Panc1 (cell line): ENCODE measurements at regions not wholly inside any gene's neighbourhood (a gene's known extent, or its start where the extent isn't known, plus 50 kb on each side); places are given as distances from the start of the nearest gene placed in this dataset.

Source experiments
- ATAC-seq: fragments of 200-7000 bp; cut with Tn5 transposase; 2 replicates; pipeline ENCODE4 v1.9.1; 2020; ENCODE audit warnings: mild to moderate bottlenecking, moderate library complexity
- BruUV-seq: library from RNA; stranded (reverse); fragments of 400-500 nt; replicated peaks from 2 replicates; lab custom pipeline; 2021; lab: Mats Ljungman, UMichigan
- CTCF ChIA-PET: fragments of 300-600 bp; sonication (Branson Sonifier 250); formaldehyde crosslinking; loops from one replicate; lab custom pipeline; 2022; ENCODE audit warnings: antibody characterized with exemption; lab: Charles Lee
- POLR2A ChIA-PET: fragments of 300-600 bp; sonication (Branson Sonifier 250); formaldehyde crosslinking; loops from one replicate; lab custom pipeline; 2022; ENCODE audit warnings: antibody characterized with exemption; lab: Charles Lee
- DNase-seq: peaks from one replicate; pipeline ENCODE4 v3.0.0-alpha.2; 2010; ENCODE audit warnings: low read depth, low spot score
- H3K27ac ChIP-seq: 2 replicates; pipeline ENCODE4 v1.5.1; 2011; ENCODE audit warnings: mild to moderate bottlenecking, low read length, inconsistent platforms
- H3K27me3 ChIP-seq: fragments of 200-500 bp; sonication (Bioruptor generic); 2 replicates; pipeline ENCODE4 v1.6.0; 2014; ENCODE audit warnings: low read length, inconsistent platforms; ENCODE audit not compliant: control insufficient read depth, insufficient read depth
- H3K36me3 ChIP-seq: fragments of 200-500 bp; sonication (Bioruptor generic); 2 replicates; pipeline ENCODE4 v1.5.1; 2014; ENCODE audit warnings: inconsistent platforms, mild to moderate bottlenecking, low read length, moderate library complexity; ENCODE audit not compliant: control insufficient read depth, insufficient read depth
- H3K4me1 ChIP-seq: 2 replicates; pipeline ENCODE4 v1.5.1; 2011; ENCODE audit warnings: inconsistent platforms, mild to moderate bottlenecking, low read length, moderate library complexity; ENCODE audit not compliant: control insufficient read depth, insufficient read depth
- H3K4me3 ChIP-seq, 2 experiments: 2 replicates each; pipeline ENCODE4 v1.5.1; 2011 to 2012; ENCODE audit warnings: low read depth in 2 of 2, low read length in 2 of 2, mild to moderate bottlenecking in 2 of 2, inconsistent platforms in 1 of 2, moderate library complexity in 1 of 2
- H3K9me3 ChIP-seq: fragments of 200-500 bp; sonication (Bioruptor generic); 2 replicates; pipeline ENCODE4 v1.5.1; 2014; ENCODE audit warnings: low read depth, mild to moderate bottlenecking, inconsistent platforms, low read length, moderate library complexity; ENCODE audit not compliant: control insufficient read depth, insufficient read depth
- POLR2AphosphoS5 ChIP-seq: IDR thresholded peaks from 2 replicates; pipeline ENCODE4 v1.6.1; 2012; ENCODE audit warnings: mild to moderate bottlenecking, low read depth, low read length, moderate library complexity
- REST ChIP-seq, 2 experiments: IDR thresholded peaks; 2 replicates each; pipeline ENCODE4 v1.6.1; 2011 to 2012; ENCODE audit warnings: low read depth in 2 of 2, control low read depth in 1 of 2, low read length in 1 of 2, mild to moderate bottlenecking in 1 of 2, moderate library complexity in 1 of 2; ENCODE audit not compliant: insufficient read depth in 1 of 2
- SIN3A ChIP-seq: IDR thresholded peaks from 2 replicates; pipeline ENCODE4 v1.6.1; 2012; ENCODE audit warnings: low read depth, mild to moderate bottlenecking, low read length, moderate library complexity, borderline replicate concordance; ENCODE audit not compliant: insufficient read depth
- TCF7L2 ChIP-seq: IDR thresholded peaks from 2 replicates; pipeline ENCODE4 v1.6.1; 2011; ENCODE audit warnings: mild to moderate bottlenecking, low read depth, low read length, inconsistent platforms
- in situ Hi-C: cut with HindIII; loops from 2 replicates; pipeline ENCODE4 v1.10.0; 2016; ENCODE audit warnings: low sequenced_read_pairs, low pct_unique_long_range_greater_than_20kb
- intact Hi-C: fragments of 100-400 bp; cut with micrococcal nuclease; formaldehyde crosslinking; loops from one replicate; pipeline ENCODE4 v1.10.0; 2022; ENCODE audit not compliant: unreplicated experiment
- TF ChIP-seq, protein P1 (sequence below): fragments of 450-650 bp; IDR thresholded peaks from 2 replicates; pipeline ENCODE4 v1.5.1; 2017; ENCODE audit warnings: mild to moderate bottlenecking

- no peak for TF ChIP-seq SIN3A
- no peak for DNase-seq
- no peak for ATAC-seq
- in situ Hi-C loops (no loop called here), intact Hi-C loops (no loop called here)
- H3K27me3 ChIP-seq = no peaks in the 10 kb centered on the region
- H3K27ac ChIP-seq = no peak overlapping the region
- ChIA-PET POLR2A (no interaction called here), CTCF (no interaction called here)
- no peaks in the 10 kb centered on the region for H3K36me3 ChIP-seq
- no peaks in the 10 kb centered on the region for H3K4me1 ChIP-seq
- H3K4me3 ChIP-seq = no peak overlapping the region
- no peaks in the 10 kb centered on the region for H3K9me3 ChIP-seq
- BruUV-seq = no TSS peak
These were observed 163.5 kb upstream of the ALG10B start for GRCh38 chr12:38152816-38153736.

DNA sequence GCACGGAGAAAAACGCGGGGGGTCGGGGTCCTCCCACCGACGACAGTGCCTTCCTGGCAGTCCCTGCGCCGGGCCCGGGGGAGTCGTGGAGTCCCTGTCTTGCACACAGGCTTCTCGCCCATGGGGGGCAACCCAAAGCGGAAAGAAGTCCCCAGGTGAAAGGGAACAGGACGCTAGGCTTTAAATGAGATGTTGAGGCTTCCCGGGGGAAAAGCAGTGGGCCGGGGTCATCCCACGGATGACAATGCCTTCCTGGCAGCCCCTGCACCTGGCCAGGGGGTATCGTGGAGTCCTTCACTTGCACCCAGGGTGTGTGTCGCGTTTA is 162.9 kb upstream of the ALG10B start:
- no peak overlapping the region for H3K4me3 ChIP-seq
- no peak overlapping the region for H3K27ac ChIP-seq

More for the DNA sequence above, 162.9 kb upstream of the ALG10B start:
- POLR2A ChIA-PET = no interaction called here
- intact Hi-C loops = no loop called here
- BruUV-seq = no TSS peak
- Histone ChIP-seq H3K27me3 (no peaks in the 10 kb centered on the region), H3K4me1 (no peaks in the 10 kb centered on the region), H3K36me3 (no peaks in the 10 kb centered on the region), H3K9me3 (no peaks in the 10 kb centered on the region)
- CTCF ChIA-PET = no interaction called here
- ATAC-seq (no peak), DNase-seq (no peak)
- in situ Hi-C loops = no loop called here
- no peak for TF ChIP-seq POLR2AphosphoS5
- TF ChIP-seq SIN3A = no peak
- TF ChIP-seq TCF7L2 = no peak
- no peak for TF ChIP-seq REST (IDR thresholded peaks at IDR 0.05; ENCODE audit: insufficient read depth in 1 of 2, low read depth in 2 of 2, low read length in 1 of 2)
- TF ChIP-seq, protein P1, sequence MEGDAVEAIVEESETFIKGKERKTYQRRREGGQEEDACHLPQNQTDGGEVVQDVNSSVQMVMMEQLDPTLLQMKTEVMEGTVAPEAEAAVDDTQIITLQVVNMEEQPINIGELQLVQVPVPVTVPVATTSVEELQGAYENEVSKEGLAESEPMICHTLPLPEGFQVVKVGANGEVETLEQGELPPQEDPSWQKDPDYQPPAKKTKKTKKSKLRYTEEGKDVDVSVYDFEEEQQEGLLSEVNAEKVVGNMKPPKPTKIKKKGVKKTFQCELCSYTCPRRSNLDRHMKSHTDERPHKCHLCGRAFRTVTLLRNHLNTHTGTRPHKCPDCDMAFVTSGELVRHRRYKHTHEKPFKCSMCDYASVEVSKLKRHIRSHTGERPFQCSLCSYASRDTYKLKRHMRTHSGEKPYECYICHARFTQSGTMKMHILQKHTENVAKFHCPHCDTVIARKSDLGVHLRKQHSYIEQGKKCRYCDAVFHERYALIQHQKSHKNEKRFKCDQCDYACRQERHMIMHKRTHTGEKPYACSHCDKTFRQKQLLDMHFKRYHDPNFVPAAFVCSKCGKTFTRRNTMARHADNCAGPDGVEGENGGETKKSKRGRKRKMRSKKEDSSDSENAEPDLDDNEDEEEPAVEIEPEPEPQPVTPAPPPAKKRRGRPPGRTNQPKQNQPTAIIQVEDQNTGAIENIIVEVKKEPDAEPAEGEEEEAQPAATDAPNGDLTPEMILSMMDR = no peak
